ENCODE measurements at regions not wholly inside any gene's neighbourhood (a gene's known extent, or its start where the extent isn't known, plus 50 kb on each side); places are given as distances from the start of the nearest gene placed in this dataset.
"Not testable (repeated sequence)": the region's sequence is repeated elsewhere in the genome, so short reads cannot be mapped to it uniquely, and the experiment has no call there.

GRCh38 chr1:146630302-146630701 lies 307.8 kb upstream of the NBPF12 start:
- DNase-seq = not testable (repeated sequence)

GRCh38 chr1:146618582-146618981 lies 319.5 kb upstream of the NBPF12 start:
- not testable (repeated sequence) for DNase-seq

GRCh38 chr1:146604681-146605080 lies 333.4 kb upstream of the NBPF12 start:
- not testable (repeated sequence) for DNase-seq

GRCh38 chr1:146600720-146601307 lies 337.3 kb upstream of the NBPF12 start:
- not testable (repeated sequence) for DNase-seq

GRCh38 chr1:146599906-146600305 lies 338.2 kb upstream of the NBPF12 start:
- DNase-seq = not testable (repeated sequence)

GRCh38 chr1:146581229-146581628 lies 352.4 kb upstream of the NOTCH2NLA start:
- not testable (repeated sequence) for DNase-seq

- DNase-seq = not testable (repeated sequence)
These were observed 338.7 kb upstream of the NOTCH2NLA start for GRCh38 chr1:146567541-146567940.

- not testable (repeated sequence) for DNase-seq
These were observed 329.2 kb upstream of the NOTCH2NLA start for GRCh38 chr1:146558032-146558431.

- DNase-seq = not testable (repeated sequence)
These were observed 327.6 kb upstream of the NOTCH2NLA start for GRCh38 chr1:146556405-146556804.

GRCh38 chr1:146552414-146552813 lies 323.6 kb upstream of the NOTCH2NLA start:
- not testable (repeated sequence) for DNase-seq

- DNase-seq = not testable (repeated sequence)
These were observed 319.9 kb upstream of the NOTCH2NLA start for GRCh38 chr1:146548684-146549083.

GRCh38 chr1:146546189-146546588 lies 317.4 kb upstream of the NOTCH2NLA start:
- not testable (repeated sequence) for DNase-seq

- not testable (repeated sequence) for DNase-seq
These were observed 309.1 kb upstream of the NOTCH2NLA start for GRCh38 chr1:146537775-146538373.

- DNase-seq = not testable (repeated sequence)
These were observed 307.2 kb upstream of the NOTCH2NLA start for GRCh38 chr1:146536028-146536427.

GRCh38 chr1:146535575-146535974 lies 306.8 kb upstream of the NOTCH2NLA start:
- DNase-seq = not testable (repeated sequence)

GRCh38 chr1:146530958-146531357 lies 302.1 kb upstream of the NOTCH2NLA start:
- not testable (repeated sequence) for DNase-seq

- DNase-seq = not testable (repeated sequence)
These were observed 294.0 kb upstream of the NOTCH2NLA start for GRCh38 chr1:146522812-146523211.

- DNase-seq = not testable (repeated sequence)
These were observed 293.5 kb upstream of the NOTCH2NLA start for GRCh38 chr1:146522345-146522744.

GRCh38 chr1:146521804-146522203 lies 293.0 kb upstream of the NOTCH2NLA start:
- not testable (repeated sequence) for DNase-seq

- not testable (repeated sequence) for DNase-seq
These were observed 284.9 kb upstream of the NOTCH2NLA start for GRCh38 chr1:146513754-146514153.

- DNase-seq = not testable (repeated sequence)
These were observed 282.4 kb upstream of the NOTCH2NLA start for GRCh38 chr1:146511047-146511777.

- not testable (repeated sequence) for DNase-seq
These were observed 281.6 kb upstream of the NOTCH2NLA start for GRCh38 chr1:146510248-146510983.

GRCh38 chr1:146504121-146504520 lies 275.3 kb upstream of the NOTCH2NLA start:
- DNase-seq = not testable (repeated sequence)

Measured in activated CD4-positive, alpha-beta T cell treated with anti-CD3 and anti-CD28 coated beads, Interleukin-2, amount 50 U/mL, for 48 hours (primary cell).